NOMO-1 (cell line): ENCODE measurements at regions not wholly inside any gene's neighbourhood (a gene's known extent, or its start where the extent isn't known, plus 50 kb on each side); places are given as distances from the start of the nearest gene placed in this dataset.

Source experiments
- DNase-seq, 2 experiments: peaks; one replicate each; lab custom pipeline; 2025; ENCODE audit not compliant: unreplicated experiment in 2 of 2; lab: John Stamatoyannopoulos, UW

DNA sequence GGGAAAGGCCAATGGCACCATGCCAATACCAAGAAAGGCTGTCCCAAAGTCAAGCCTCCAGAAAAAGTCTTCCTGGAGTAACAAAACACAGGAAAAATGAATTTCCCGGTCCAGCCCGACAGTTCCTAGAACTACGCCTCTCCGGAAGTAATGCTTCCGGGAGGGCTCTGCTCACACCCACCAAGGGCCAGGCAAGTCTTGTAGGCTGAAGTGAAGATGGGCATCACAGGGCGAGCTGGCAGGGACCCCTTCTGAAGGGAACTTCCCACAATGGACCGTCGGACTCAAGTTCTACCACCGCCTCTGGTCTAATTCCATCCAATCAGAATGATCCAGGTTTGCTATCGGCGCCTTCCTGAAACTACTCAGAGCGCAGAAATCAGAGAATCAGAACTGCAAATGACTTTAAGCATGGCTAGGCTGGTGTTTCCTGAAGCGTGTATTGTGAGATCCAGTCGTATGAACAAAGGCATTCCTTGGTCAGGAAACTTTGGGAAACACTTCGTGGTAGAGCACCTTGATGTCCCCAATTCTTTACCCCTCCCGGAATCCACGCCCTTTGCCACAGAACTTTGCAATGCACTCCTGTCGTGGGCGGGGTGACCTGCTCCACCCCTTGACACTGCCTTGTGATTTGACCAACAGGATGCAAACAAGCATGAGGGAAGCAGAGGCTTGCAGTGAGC lies 127.8 kb downstream of the BCOR start:
- no peak for DNase-seq

- no peak for DNase-seq
Measured at GRCh38 chrX:39971760-39972159, 126.0 kb downstream of the BCOR start.

- DNase-seq, result no peak
Measured at GRCh38 chrX:39972340-39972739, 125.4 kb downstream of the BCOR start.

- DNase-seq, result no peak
Measured at GRCh38 chrX:39973810-39974209, 123.9 kb downstream of the BCOR start.

DNA sequence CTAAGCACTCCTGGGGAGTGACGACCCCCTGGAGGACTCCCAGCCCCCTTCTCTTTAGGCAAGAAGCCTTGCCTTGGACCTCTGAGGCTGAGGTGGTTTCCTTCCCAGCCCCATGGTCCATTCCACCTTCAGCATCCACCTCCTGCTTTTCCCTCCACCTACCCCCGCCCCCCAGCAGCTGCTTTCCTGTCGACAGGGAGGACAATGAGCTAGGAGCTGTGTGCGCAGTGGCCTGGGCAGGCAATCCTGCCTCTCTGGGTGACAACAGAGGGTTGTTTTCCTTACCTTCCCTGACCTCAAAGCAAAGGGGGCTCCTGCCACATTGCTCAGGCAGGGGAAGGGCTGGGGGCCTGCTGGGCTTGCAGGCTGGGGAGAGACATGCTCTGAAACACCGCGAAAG lies 123.5 kb downstream of the BCOR start:
- DNase-seq, result no peak

- DNase-seq, result no peak
Measured at GRCh38 chrX:39975101-39975925, 122.4 kb downstream of the BCOR start.

DNA sequence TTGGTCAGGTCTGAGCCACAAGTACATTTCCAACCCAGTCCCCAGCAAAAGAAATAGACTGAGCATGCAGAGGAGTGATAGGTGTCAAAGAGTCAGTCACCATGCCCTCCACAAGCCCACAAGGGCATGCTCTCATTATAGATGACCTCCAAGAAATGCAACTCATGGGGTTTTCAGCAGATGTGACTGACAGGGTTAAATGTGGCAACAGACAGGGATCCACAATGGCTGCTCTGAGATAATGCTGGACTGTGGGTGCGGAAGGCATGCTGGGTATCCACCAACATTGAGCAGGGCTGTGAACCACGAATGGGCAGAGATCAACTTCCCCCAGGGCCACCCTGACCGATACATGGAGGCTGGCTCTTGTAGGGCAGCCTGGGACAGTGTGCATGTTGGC lies 115.8 kb downstream of the BCOR start:
- no peak for DNase-seq

DNA sequence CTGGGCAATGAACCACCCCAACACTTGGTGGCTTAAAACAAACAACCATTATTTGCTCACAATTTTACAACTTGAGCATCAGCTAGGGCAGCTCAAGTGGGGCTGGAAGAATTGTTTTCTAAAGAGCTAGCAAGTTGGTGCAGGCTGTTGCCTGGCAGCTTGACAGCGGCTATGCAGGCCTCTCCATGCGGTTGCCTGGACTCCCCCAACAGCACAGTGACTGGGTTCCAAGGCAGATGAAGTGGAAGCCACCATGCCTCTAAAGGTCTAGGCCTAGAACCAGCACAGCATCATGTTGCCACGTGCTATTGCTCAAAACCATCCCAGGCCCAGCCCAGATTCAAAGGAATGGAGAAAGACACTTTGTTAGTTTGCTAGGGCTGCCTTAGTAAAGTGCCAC lies 114.8 kb downstream of the BCOR start:
- no peak for DNase-seq

- no peak for DNase-seq
Measured at GRCh38 chrX:39983715-39984114, 114.0 kb downstream of the BCOR start.

GRCh38 chrX:39984191-39984956 lies 113.4 kb downstream of the BCOR start:
- no peak for DNase-seq

DNA sequence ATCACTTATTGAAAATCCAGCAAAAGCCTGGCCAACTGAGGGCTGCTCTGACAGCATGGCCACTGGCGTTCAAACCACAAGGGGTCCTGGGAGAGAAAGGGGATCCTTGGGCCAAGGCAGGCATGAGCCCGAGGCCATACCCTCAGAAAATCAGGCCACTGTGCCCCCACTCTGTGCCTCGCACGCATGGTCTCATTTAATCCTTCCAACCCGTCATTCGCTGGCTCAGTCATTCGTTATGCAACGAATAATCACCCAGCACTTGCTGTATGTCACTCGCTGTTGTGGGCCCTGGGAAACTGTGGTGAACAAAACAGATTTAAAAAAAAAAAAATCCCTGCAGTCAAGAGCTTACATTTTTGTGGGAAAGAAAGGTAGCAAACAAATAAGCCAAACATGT lies 112.7 kb downstream of the BCOR start:
- DNase-seq, result no peak

GRCh38 chrX:39985551-39985950 lies 112.2 kb downstream of the BCOR start:
- DNase-seq, result no peak

DNA sequence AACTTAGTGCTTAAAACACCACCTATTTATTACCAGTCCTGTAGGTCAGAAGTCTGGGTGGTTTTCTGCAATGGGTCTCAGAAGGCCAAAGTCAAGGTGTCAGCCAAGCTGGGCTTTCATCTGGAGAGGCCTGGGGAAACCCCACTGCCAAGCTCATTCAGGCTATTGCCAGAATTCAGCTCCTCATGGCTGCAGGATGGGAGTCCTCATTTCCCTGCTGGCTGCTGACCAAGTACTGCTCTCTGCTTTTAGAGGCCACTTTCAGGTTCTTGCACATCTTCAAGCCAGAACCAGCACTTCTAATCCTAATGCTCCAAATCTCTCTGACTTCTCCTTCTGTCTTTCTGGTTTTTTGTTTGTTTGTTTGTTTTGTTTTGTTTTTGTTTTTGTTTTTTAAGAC lies 109.3 kb downstream of the BCOR start:
- no peak for DNase-seq

DNA sequence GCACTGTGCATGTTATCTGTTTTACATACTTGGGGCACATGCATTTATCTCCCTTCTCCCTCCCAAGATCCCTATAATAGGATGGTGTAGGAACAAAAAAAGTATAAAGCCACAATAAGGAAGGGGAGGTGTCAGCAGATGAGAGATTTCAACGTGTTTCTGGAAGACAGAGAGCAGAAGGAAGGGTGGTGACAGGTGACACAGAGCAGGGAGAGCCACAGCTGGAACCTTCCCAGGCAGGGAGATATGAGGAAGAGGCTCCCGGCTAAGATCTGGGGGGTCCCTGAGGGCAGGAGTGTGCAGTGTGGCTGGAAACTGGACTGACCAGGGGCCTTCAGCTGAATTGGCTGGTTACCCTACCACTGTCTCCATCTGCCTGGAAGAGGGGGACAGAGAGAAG lies 107.4 kb downstream of the BCOR start:
- no peak for DNase-seq

GRCh38 chrX:39992300-39992699 lies 105.5 kb downstream of the BCOR start:
- DNase-seq, result no peak

GRCh38 chrX:39995457-39995856 lies 102.3 kb downstream of the BCOR start:
- no peak for DNase-seq

- no peak for DNase-seq
Measured at GRCh38 chrX:39996536-39996935, 101.2 kb downstream of the BCOR start.

GRCh38 chrX:39998636-39999406 lies 98.9 kb downstream of the BCOR start:
- DNase-seq, result no peak
